SU-DHL-6 (cell line): ENCODE measurements at regions not wholly inside any gene's neighbourhood (a gene's known extent, or its start where the extent isn't known, plus 50 kb on each side); places are given as distances from the start of the nearest gene placed in this dataset.

ENCODE experiments used
- EZH2phosphoT487 ChIP-seq: fragments of 200-600 bp; sonication (generic), shearing (Covaris generic); conservative IDR thresholded peaks from 2 replicates; pipeline ENCODE4 v1.6.1; 2018; ENCODE audit warnings: mild to moderate bottlenecking, antibody characterized with exemption, low read length, moderate library complexity, mixed read lengths
- TF ChIP-seq, protein P1 (sequence below): fragments of 200-600 bp; sonication (generic); IDR thresholded peaks from one replicate; pipeline ENCODE4 v1.5.1; 2017; ENCODE audit warnings: antibody characterized with exemption, mild to moderate bottlenecking, low read length, moderate library complexity; ENCODE audit not compliant: insufficient read depth, poor library complexity, severe bottlenecking

GRCh38 chr6:82570083-82570482 lies 206.5 kb downstream of the TPBG start:
- TF ChIP-seq, protein P1, sequence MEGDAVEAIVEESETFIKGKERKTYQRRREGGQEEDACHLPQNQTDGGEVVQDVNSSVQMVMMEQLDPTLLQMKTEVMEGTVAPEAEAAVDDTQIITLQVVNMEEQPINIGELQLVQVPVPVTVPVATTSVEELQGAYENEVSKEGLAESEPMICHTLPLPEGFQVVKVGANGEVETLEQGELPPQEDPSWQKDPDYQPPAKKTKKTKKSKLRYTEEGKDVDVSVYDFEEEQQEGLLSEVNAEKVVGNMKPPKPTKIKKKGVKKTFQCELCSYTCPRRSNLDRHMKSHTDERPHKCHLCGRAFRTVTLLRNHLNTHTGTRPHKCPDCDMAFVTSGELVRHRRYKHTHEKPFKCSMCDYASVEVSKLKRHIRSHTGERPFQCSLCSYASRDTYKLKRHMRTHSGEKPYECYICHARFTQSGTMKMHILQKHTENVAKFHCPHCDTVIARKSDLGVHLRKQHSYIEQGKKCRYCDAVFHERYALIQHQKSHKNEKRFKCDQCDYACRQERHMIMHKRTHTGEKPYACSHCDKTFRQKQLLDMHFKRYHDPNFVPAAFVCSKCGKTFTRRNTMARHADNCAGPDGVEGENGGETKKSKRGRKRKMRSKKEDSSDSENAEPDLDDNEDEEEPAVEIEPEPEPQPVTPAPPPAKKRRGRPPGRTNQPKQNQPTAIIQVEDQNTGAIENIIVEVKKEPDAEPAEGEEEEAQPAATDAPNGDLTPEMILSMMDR: no peak
- TF ChIP-seq EZH2phosphoT487: no peak
